ENCODE measurements at regions not wholly inside any gene's neighbourhood (a gene's known extent, or its start where the extent isn't known, plus 50 kb on each side); places are given as distances from the start of the nearest gene placed in this dataset.

DNA sequence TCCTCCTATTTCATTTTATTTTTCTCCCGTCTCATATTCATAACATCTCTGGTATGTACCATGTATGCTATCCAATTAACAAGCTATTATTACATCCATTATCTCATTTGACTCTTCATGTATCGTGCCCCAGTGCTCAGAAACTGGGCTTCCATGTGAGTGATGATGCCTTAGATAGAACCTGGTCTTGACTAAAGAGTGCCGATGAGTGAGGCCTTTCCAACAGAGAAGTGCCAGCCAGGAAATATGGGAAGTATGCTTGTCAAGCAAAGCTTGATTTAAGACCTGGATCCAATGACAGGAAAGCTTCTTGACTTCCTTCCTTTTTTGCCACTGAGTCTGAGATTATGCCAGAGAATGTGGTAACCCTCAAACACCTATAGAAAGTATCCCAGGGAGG is 371.7 kb upstream of the FGF13 start:
- no peak overlapping the region for H2AFZ ChIP-seq (ENCODE audit: low read length)
- H3K23me2 ChIP-seq (ENCODE audit: low read depth, low read length): no peaks in the 10 kb centered on the region
- no peaks in the 10 kb centered on the region for H3K4me1 ChIP-seq (replicated peaks in 1 of 4; ENCODE audit: control insufficient read depth in 3 of 4, insufficient read depth in 4 of 4, low read length in 3 of 4)
- H3K27me3 ChIP-seq (replicated peaks in 1 of 4; ENCODE audit: control insufficient read depth in 3 of 4, extremely low read depth in 1 of 4, insufficient read depth in 3 of 4, low read length in 3 of 4): no peaks in the 10 kb centered on the region
- H3K27ac ChIP-seq (ENCODE audit: low read depth, low read length): no peak overlapping the region
- H3K18ac ChIP-seq (ENCODE audit: extremely low read depth, low read length): no peak overlapping the region
- no peak overlapping the region for H3K56ac ChIP-seq (replicated peaks; ENCODE audit: insufficient read length, low read depth, low read length)
- H3K23ac ChIP-seq (ENCODE audit: insufficient read length): no peak overlapping the region
- no peak for FAIRE-seq
- no peak overlapping the region for H3K9ac ChIP-seq (replicated peaks in 1 of 4; ENCODE audit: extremely low read depth in 1 of 4, low read depth in 3 of 4, low read length in 3 of 4)
- H3K14ac ChIP-seq (ENCODE audit: insufficient read length): no peak overlapping the region
- H4K8ac ChIP-seq (ENCODE audit: extremely low read depth, insufficient read depth, low read length): no peak overlapping the region
- H3K36me3 ChIP-seq (ENCODE audit: control insufficient read depth in 2 of 4, insufficient read depth in 4 of 4, low read length in 3 of 4): no peaks in the 10 kb centered on the region
- H3K4ac ChIP-seq (replicated peaks; ENCODE audit: insufficient read length, low read depth, low read length): no peak overlapping the region
- ChIA-PET CTCF (ENCODE audit: partially characterized antibody) (no interaction called here), POLR2A (ENCODE audit: partially characterized antibody) (no interaction called here)
- H3K79me1 ChIP-seq (ENCODE audit: low read depth, low read length): no peaks in the 10 kb centered on the region
- H2BK12ac ChIP-seq (ENCODE audit: low read depth, low read length): no peak overlapping the region
- no peak overlapping the region for H4K5ac ChIP-seq (ENCODE audit: insufficient read length, low read depth, low read length)
- H3K4me2 ChIP-seq (ENCODE audit: insufficient read depth in 1 of 2, low read depth in 2 of 2, low read length in 2 of 2): no peak overlapping the region
- no peak for DNase-seq (ENCODE audit: low read depth in 1 of 2, low spot score in 2 of 2)
- 93 to 100% methylated on average over 1 to 3 of the region's 3 CpGs for WGBS, 2 experiments (ENCODE audit: extremely low coverage in 1 of 2, insufficient coverage in 1 of 2, insufficient read length in 1 of 2, insufficient replicate concordance in 2 of 2, low coverage in 1 of 2, low lambda C conversion rate in 2 of 2, missing lambda C conversion rate in 1 of 2)
- H2AK5ac ChIP-seq (ENCODE audit: low read depth, low read length): no peak overlapping the region
- no peak overlapping the region for H2BK20ac ChIP-seq (ENCODE audit: low read length)
- H4K20me1 ChIP-seq (replicated peaks in 1 of 2; ENCODE audit: control insufficient read depth in 1 of 2, insufficient read depth in 2 of 2, low read length in 2 of 2): no peaks in the 10 kb centered on the region
- no peak overlapping the region for H2BK15ac ChIP-seq (ENCODE audit: low read length)
- H3K9me3 ChIP-seq (ENCODE audit: insufficient read depth in 2 of 2, low read depth in 1 of 2, low read length in 1 of 2): no peaks in the 10 kb centered on the region
- no peak overlapping the region for H2BK120ac ChIP-seq (replicated peaks; ENCODE audit: low read depth, low read length)
- H2BK5ac ChIP-seq (ENCODE audit: low read depth, low read length): no peak overlapping the region
- no peak overlapping the region for H4K91ac ChIP-seq (replicated peaks; ENCODE audit: insufficient read length, low read length)
- H3K4me3 ChIP-seq (ENCODE audit: extremely low read depth in 1 of 4, insufficient read depth in 2 of 4, low read depth in 3 of 4, low read length in 4 of 4): no peak overlapping the region
- H3K79me2 ChIP-seq (ENCODE audit: control insufficient read depth in 1 of 2, insufficient read depth in 2 of 2, low read length in 2 of 2): no peaks in the 10 kb centered on the region
- TF ChIP-seq POLR2A (IDR thresholded peaks at IDR 0.05; ENCODE audit: control extremely low read depth in 1 of 2, low read depth in 2 of 2, low read length in 2 of 2) (no peak), CTBP2 (IDR thresholded peaks at IDR 0.05; ENCODE audit: borderline replicate concordance, insufficient read depth, insufficient read length, low read length) (no peak), CEBPB (IDR thresholded peaks at IDR 0.05; ENCODE audit: low read depth, low read length) (no peak), ZNF274 (IDR thresholded peaks at IDR 0.05; ENCODE audit: borderline replicate concordance, extremely low read depth, low read length) (no peak), EGR1 (IDR thresholded peaks at IDR 0.05; ENCODE audit: borderline replicate concordance, low read depth, low read length) (no peak), GABPA (IDR thresholded peaks at IDR 0.05; ENCODE audit: borderline replicate concordance, insufficient read depth, low read length) (no peak)
- TF ChIP-seq, protein P1, sequence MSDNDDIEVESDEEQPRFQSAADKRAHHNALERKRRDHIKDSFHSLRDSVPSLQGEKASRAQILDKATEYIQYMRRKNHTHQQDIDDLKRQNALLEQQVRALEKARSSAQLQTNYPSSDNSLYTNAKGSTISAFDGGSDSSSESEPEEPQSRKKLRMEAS (IDR thresholded peaks at IDR 0.05): no peak
